Body of pancreas (tissue), 4 donors: ENCODE measurements at regions not wholly inside any gene's neighbourhood (a gene's known extent, or its start where the extent isn't known, plus 50 kb on each side); places are given as distances from the start of the nearest gene placed in this dataset.

ENCODE experiments used
- POLR2A ChIP-seq, 3 donors: fragments of 450-650 bp; IDR thresholded peaks; one replicate each; pipeline ENCODE4 v1.6.1; 2016; ENCODE audit warnings: antibody characterized with exemption in 3 of 3, mild to moderate bottlenecking in 2 of 3
- TF ChIP-seq, protein P1 (sequence below), 7 experiments: fragments of 450-650 bp in 4 of 7; fragments of 200-600 bp in 3 of 7; sonication (generic) in 3 of 7; IDR thresholded peaks; one replicate each; pipeline ENCODE4 v1.5.1; 2016 to 2019; ENCODE audit warnings: antibody characterized with exemption in 7 of 7

DNA sequence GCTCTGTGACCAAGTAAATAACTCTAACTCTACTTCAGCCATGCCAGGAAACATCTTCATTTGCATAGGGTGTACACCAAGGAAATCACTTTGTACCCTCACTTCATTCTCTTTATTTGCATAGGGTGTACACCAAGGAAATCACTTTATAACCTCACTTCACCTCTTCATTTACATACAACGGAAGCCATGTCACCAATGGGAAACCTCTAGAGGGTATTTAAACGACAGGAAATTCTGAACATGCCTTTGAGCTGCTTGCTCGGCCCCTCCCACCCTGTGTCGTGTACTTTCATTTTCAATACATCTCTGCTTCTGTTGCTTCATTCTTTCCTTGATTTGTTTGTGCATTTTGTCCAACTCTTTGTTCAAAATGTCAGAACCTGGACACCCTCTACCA lies 848.1 kb upstream of the FRG1 start:
- no peak for TF ChIP-seq POLR2A (IDR thresholded peaks at IDR 0.05)
- TF ChIP-seq, protein P1, sequence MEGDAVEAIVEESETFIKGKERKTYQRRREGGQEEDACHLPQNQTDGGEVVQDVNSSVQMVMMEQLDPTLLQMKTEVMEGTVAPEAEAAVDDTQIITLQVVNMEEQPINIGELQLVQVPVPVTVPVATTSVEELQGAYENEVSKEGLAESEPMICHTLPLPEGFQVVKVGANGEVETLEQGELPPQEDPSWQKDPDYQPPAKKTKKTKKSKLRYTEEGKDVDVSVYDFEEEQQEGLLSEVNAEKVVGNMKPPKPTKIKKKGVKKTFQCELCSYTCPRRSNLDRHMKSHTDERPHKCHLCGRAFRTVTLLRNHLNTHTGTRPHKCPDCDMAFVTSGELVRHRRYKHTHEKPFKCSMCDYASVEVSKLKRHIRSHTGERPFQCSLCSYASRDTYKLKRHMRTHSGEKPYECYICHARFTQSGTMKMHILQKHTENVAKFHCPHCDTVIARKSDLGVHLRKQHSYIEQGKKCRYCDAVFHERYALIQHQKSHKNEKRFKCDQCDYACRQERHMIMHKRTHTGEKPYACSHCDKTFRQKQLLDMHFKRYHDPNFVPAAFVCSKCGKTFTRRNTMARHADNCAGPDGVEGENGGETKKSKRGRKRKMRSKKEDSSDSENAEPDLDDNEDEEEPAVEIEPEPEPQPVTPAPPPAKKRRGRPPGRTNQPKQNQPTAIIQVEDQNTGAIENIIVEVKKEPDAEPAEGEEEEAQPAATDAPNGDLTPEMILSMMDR (IDR thresholded peaks at IDR 0.05), result no peak
